Midbrain (tissue), 1 donor: ENCODE measurements at regions not wholly inside any gene's neighbourhood (a gene's known extent, or its start where the extent isn't known, plus 50 kb on each side); places are given as distances from the start of the nearest gene placed in this dataset.

Experiments
- DNase-seq: peaks from one replicate; lab custom pipeline; 2025; lab: John Stamatoyannopoulos, UW

- DNase-seq = no peak
Measured at GRCh38 chr6:113607821-113608545, 249.2 kb upstream of the MARCKS start.

- no peak for DNase-seq
Measured at GRCh38 chr6:113610377-113610988, 246.7 kb upstream of the MARCKS start.

- DNase-seq = no peak
Measured at GRCh38 chr6:113616701-113617274, 240.4 kb upstream of the MARCKS start.

- DNase-seq = no peak
Measured at GRCh38 chr6:113619077-113619476, 238.1 kb upstream of the MARCKS start.

- DNase-seq = no peak
Measured at GRCh38 chr6:113620386-113620785, 236.8 kb upstream of the MARCKS start.

- no peak for DNase-seq
Measured at GRCh38 chr6:113622254-113622653, 234.9 kb upstream of the MARCKS start.

GRCh38 chr6:113623129-113623528, 234.0 kb upstream of the MARCKS start:
- DNase-seq = no peak

- DNase-seq = no peak
Measured at GRCh38 chr6:113625850-113626249, 231.3 kb upstream of the MARCKS start.

GRCh38 chr6:113626475-113626874, 230.7 kb upstream of the MARCKS start:
- DNase-seq = no peak

GRCh38 chr6:113627480-113627879, 229.7 kb upstream of the MARCKS start:
- DNase-seq = no peak

GRCh38 chr6:113629256-113629655, 227.9 kb upstream of the MARCKS start:
- DNase-seq = no peak

- no peak for DNase-seq
Measured at GRCh38 chr6:113629975-113630737, 227.0 kb upstream of the MARCKS start.

GRCh38 chr6:113630738-113631535, 226.2 kb upstream of the MARCKS start:
- no peak for DNase-seq

- no peak for DNase-seq
Measured at GRCh38 chr6:113631666-113632065, 225.5 kb upstream of the MARCKS start.

GRCh38 chr6:113632220-113632864, 224.8 kb upstream of the MARCKS start:
- DNase-seq = no peak

GRCh38 chr6:113633638-113634037, 223.5 kb upstream of the MARCKS start:
- DNase-seq = no peak

- DNase-seq = no peak
Measured at GRCh38 chr6:113634352-113635163, 222.6 kb upstream of the MARCKS start.

- no peak for DNase-seq
Measured at GRCh38 chr6:113635222-113635986, 221.7 kb upstream of the MARCKS start.

GRCh38 chr6:113636357-113636824, 220.8 kb upstream of the MARCKS start:
- DNase-seq = no peak

GRCh38 chr6:113640051-113640450, 217.1 kb upstream of the MARCKS start:
- DNase-seq = no peak
